ENCODE measurements at regions not wholly inside any gene's neighbourhood (a gene's known extent, or its start where the extent isn't known, plus 50 kb on each side); places are given as distances from the start of the nearest gene placed in this dataset.

GRCh38 chr12:19710811-19711793, 271.8 kb downstream of the AEBP2 start:
- TF ChIP-seq EZH2phosphoT487 (IDR thresholded peaks at IDR 0.05; ENCODE audit: borderline replicate concordance) (no peak), CTCF (conservative IDR thresholded peaks at IDR 0.05; ENCODE audit: low read length) (no peak)
